ENCODE measurements at regions not wholly inside any gene's neighbourhood (a gene's known extent, or its start where the extent isn't known, plus 50 kb on each side); places are given as distances from the start of the nearest gene placed in this dataset.

DNA sequence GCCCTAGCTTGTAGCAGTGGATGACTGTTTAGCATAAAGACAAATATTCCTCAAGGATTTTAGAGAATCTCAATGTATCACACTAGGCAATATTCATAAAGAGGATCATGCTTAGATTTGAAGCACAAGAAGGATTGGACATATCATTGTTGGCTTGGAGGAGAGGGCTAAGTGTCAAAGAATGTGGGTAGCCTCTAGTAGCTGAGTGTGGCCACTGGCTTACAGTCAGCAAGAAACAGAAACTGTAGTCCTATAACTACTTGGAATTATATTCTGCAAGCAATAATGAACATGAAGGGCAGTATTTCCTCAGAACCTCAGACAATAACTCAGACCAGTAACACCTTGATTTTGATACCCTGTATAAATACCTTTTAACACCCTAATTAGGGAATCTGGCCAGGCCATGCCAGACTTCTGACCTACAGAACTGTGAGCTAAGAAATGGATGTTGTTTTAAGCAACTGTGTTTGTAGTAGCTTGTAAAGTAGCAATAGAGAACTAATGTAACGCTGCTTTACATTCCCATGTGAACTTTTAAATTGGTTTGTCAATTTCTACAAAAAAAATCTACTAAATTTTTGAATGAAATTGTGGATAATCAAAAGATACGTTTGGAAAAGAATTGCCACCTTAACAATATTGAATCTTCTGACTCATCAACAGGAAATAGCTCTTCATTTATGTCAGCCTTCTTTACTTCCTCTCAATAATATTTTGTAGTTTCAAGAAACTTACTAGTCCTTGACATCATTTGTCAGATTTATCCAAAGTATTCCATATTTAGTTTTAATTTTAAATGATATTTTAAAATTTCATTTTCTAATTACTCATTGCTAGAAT lies 65.2 kb upstream of the RSPO3 start:
- Mint-ChIP-seq H3K4me3 (ENCODE audit: unreplicated experiment) (no peak overlapping the region), H3K27me3 (ENCODE audit: low read depth, unreplicated experiment) (no peaks in the 10 kb centered on the region), H3K27ac (ENCODE audit: unreplicated experiment) (peak overlapping the region; percentile 71), H3K36me3 (ENCODE audit: low read depth, unreplicated experiment) (peaks cover 3% of the 10 kb centered on the region), H3K4me1 (ENCODE audit: low read depth, unreplicated experiment) (peaks cover 35% of the 10 kb centered on the region), H3K9me3 (ENCODE audit: unreplicated experiment) (peaks cover 12% of the 10 kb centered on the region)
- Histone ChIP-seq H3K36me3 (ENCODE audit: insufficient read depth, low read length) (no peaks in the 10 kb centered on the region), H3K27ac (ENCODE audit: low read depth, low read length) (peak overlapping the region; percentile 74), H3K79me2 (ENCODE audit: insufficient read depth, low read length) (no peaks in the 10 kb centered on the region), H3K9me3 (ENCODE audit: insufficient read depth, low read depth, low read length) (no peaks in the 10 kb centered on the region), H4K20me1 (ENCODE audit: insufficient read depth, low read length) (no peaks in the 10 kb centered on the region), H3K27me3 (ENCODE audit: insufficient read depth, low read length) (no peaks in the 10 kb centered on the region), H3K9ac (ENCODE audit: low read length) (peak overlapping the region; percentile 1), H3K4me3 (ENCODE audit: insufficient read depth, low read depth, low read length) (no peak overlapping the region), H3K4me2 (ENCODE audit: low read length) (peak overlapping the region; percentile 65), H2AFZ (ENCODE audit: low read depth, low read length) (peak overlapping the region; percentile 51), H3K4me1 (ENCODE audit: insufficient read depth, low read length) (peaks cover 27% of the 10 kb centered on the region)
- peak; percentile 96 for FAIRE-seq
- DNase-seq (ENCODE audit: low read depth), result peak; percentile 29
- TF ChIP-seq EZH2 (IDR thresholded peaks at IDR 0.05; ENCODE audit: insufficient read depth, low read length), result no peak
- TF ChIP-seq, protein P1, sequence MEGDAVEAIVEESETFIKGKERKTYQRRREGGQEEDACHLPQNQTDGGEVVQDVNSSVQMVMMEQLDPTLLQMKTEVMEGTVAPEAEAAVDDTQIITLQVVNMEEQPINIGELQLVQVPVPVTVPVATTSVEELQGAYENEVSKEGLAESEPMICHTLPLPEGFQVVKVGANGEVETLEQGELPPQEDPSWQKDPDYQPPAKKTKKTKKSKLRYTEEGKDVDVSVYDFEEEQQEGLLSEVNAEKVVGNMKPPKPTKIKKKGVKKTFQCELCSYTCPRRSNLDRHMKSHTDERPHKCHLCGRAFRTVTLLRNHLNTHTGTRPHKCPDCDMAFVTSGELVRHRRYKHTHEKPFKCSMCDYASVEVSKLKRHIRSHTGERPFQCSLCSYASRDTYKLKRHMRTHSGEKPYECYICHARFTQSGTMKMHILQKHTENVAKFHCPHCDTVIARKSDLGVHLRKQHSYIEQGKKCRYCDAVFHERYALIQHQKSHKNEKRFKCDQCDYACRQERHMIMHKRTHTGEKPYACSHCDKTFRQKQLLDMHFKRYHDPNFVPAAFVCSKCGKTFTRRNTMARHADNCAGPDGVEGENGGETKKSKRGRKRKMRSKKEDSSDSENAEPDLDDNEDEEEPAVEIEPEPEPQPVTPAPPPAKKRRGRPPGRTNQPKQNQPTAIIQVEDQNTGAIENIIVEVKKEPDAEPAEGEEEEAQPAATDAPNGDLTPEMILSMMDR (IDR thresholded peaks at IDR 0.05; ENCODE audit: insufficient read depth, low read depth, low read length), result no peak

DNA sequence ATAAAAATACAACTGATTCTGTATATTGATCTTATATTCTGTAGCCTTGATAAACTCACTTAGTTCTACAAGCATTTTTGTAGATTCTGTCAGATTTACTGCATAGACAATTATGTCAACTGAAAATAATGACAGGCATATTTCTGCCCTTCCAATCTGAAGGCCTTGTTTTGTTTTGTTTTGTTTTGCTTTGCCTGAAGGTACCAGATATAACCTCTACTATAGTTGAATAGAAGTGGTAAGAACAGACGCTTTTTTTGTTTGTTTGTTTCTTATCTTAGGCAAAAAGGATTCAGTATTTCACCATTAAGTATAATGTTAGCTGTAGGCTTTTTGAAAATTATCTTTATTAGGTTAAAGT lies 64.6 kb upstream of the RSPO3 start:
- Mint-ChIP-seq H3K36me3 (ENCODE audit: low read depth, unreplicated experiment) (peaks cover 3% of the 10 kb centered on the region), H3K4me3 (ENCODE audit: unreplicated experiment) (no peak overlapping the region), H3K9me3 (ENCODE audit: unreplicated experiment) (peaks cover 9% of the 10 kb centered on the region), H3K27ac (ENCODE audit: unreplicated experiment) (peak overlapping the region; percentile 94), H3K4me1 (ENCODE audit: low read depth, unreplicated experiment) (peaks cover 35% of the 10 kb centered on the region), H3K27me3 (ENCODE audit: low read depth, unreplicated experiment) (no peaks in the 10 kb centered on the region)
- Histone ChIP-seq H3K27ac (ENCODE audit: low read depth, low read length) (peak overlapping the region; percentile 53), H3K4me1 (ENCODE audit: insufficient read depth, low read length) (peaks cover 28% of the 10 kb centered on the region), H3K36me3 (ENCODE audit: insufficient read depth, low read length) (no peaks in the 10 kb centered on the region), H3K9ac (ENCODE audit: low read length) (no peak overlapping the region), H3K9me3 (ENCODE audit: insufficient read depth, low read depth, low read length) (no peaks in the 10 kb centered on the region), H3K4me2 (ENCODE audit: low read length) (peak overlapping the region; percentile 32), H3K4me3 (ENCODE audit: insufficient read depth, low read depth, low read length) (no peak overlapping the region), H2AFZ (ENCODE audit: low read depth, low read length) (no peak overlapping the region), H3K79me2 (ENCODE audit: insufficient read depth, low read length) (no peaks in the 10 kb centered on the region), H3K27me3 (ENCODE audit: insufficient read depth, low read length) (no peaks in the 10 kb centered on the region), H4K20me1 (ENCODE audit: insufficient read depth, low read length) (no peaks in the 10 kb centered on the region)
- no peak for TF ChIP-seq EZH2 (IDR thresholded peaks at IDR 0.05; ENCODE audit: insufficient read depth, low read length)
- TF ChIP-seq, protein P1 (IDR thresholded peaks at IDR 0.05; ENCODE audit: insufficient read depth, low read depth, low read length), result no peak
- FAIRE-seq, result no peak
- no peak for DNase-seq (ENCODE audit: low read depth)

DNA sequence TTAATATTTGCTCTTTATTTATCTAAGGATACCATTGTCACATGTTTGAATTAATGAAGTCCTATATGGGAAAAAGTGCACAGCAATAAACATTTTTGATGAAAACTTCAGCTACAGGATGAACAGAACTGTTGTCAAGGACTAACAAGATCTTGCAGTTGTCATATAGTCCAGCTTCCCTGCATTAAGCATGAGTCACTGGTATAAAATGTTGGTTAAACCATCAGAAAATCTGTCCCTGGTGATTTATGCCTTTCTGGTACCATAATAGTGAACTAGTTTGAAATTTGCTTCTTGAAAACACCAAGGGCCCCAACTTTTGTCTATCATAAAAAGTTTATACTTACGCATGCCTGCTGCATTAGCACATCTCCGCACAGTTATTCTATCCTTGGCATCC lies 60.4 kb upstream of the RSPO3 start:
- no peaks in the 10 kb centered on the region for H3K27me3 ChIP-seq (ENCODE audit: insufficient read depth, low read length)
- no peak overlapping the region for H2AFZ ChIP-seq (ENCODE audit: low read depth, low read length)
- H4K20me1 ChIP-seq (ENCODE audit: insufficient read depth, low read length), result no peaks in the 10 kb centered on the region
- FAIRE-seq (peak; percentile 64), DNase-seq (ENCODE audit: low read depth) (peak; percentile 65)
- H3K9ac ChIP-seq (ENCODE audit: low read length), result no peak overlapping the region
- peaks cover 5% of the 10 kb centered on the region for H3K9me3 Mint-ChIP-seq (ENCODE audit: unreplicated experiment)
- H3K4me1 Mint-ChIP-seq (ENCODE audit: low read depth, unreplicated experiment), result peaks cover 20% of the 10 kb centered on the region
- no peaks in the 10 kb centered on the region for H3K36me3 ChIP-seq (ENCODE audit: insufficient read depth, low read length)
- TF ChIP-seq, protein P1 (IDR thresholded peaks at IDR 0.05; ENCODE audit: insufficient read depth, low read depth, low read length), result no peak
- TF ChIP-seq EZH2 (IDR thresholded peaks at IDR 0.05; ENCODE audit: insufficient read depth, low read length), result no peak
- H3K27me3 Mint-ChIP-seq (ENCODE audit: low read depth, unreplicated experiment), result no peaks in the 10 kb centered on the region
- H3K36me3 Mint-ChIP-seq (ENCODE audit: low read depth, unreplicated experiment), result no peaks in the 10 kb centered on the region
- H3K9me3 ChIP-seq (ENCODE audit: insufficient read depth, low read depth, low read length), result no peaks in the 10 kb centered on the region
- no peak overlapping the region for H3K27ac Mint-ChIP-seq (ENCODE audit: unreplicated experiment)
- no peak overlapping the region for H3K4me3 ChIP-seq (ENCODE audit: insufficient read depth, low read depth, low read length)
- H3K4me2 ChIP-seq (ENCODE audit: low read length), result no peak overlapping the region
- H3K27ac ChIP-seq (ENCODE audit: low read depth, low read length), result no peak overlapping the region
- H3K4me3 Mint-ChIP-seq (ENCODE audit: unreplicated experiment), result no peak overlapping the region
- H3K79me2 ChIP-seq (ENCODE audit: insufficient read depth, low read length), result no peaks in the 10 kb centered on the region
- H3K4me1 ChIP-seq (ENCODE audit: insufficient read depth, low read length), result peaks cover 20% of the 10 kb centered on the region
